ENCODE measurements at regions not wholly inside any gene's neighbourhood (a gene's known extent, or its start where the extent isn't known, plus 50 kb on each side); places are given as distances from the start of the nearest gene placed in this dataset.
A peak's percentile ranks its signal among the peaks of the same experiment; 100 is the strongest.
"Not testable (repeated sequence)": the region's sequence is repeated elsewhere in the genome, so short reads cannot be mapped to it uniquely, and the experiment has no call there.

GRCh38 chr7:46934198-46934825 is 647.6 kb downstream of the TNS3 start:
- no peak for DNase-seq (ENCODE audit: low spot score)

GRCh38 chr7:46933596-46933995 is 648.3 kb downstream of the TNS3 start:
- no peak for DNase-seq (ENCODE audit: low spot score)

GRCh38 chr7:46932676-46933424 is 649.1 kb downstream of the TNS3 start:
- peak; percentile 42 for DNase-seq (ENCODE audit: low spot score)

GRCh38 chr7:46932306-46932675 is 649.6 kb downstream of the TNS3 start:
- no peak for DNase-seq (ENCODE audit: low spot score)

GRCh38 chr7:46930366-46930765 is 651.5 kb downstream of the TNS3 start:
- no peak for DNase-seq (ENCODE audit: low spot score)

- DNase-seq (ENCODE audit: low spot score): no peak
These were observed 652.6 kb downstream of the TNS3 start for GRCh38 chr7:46929359-46929758.

GRCh38 chr7:46928719-46929118 is 653.2 kb downstream of the TNS3 start:
- DNase-seq (ENCODE audit: low spot score): no peak

- DNase-seq (ENCODE audit: low spot score): no peak
These were observed 654.6 kb downstream of the TNS3 start for GRCh38 chr7:46927131-46927810.

GRCh38 chr7:46916581-46916980 is 665.3 kb downstream of the TNS3 start:
- no peak for DNase-seq (ENCODE audit: low spot score)

GRCh38 chr7:46912692-46913091 is 669.2 kb downstream of the TNS3 start:
- no peak for DNase-seq (ENCODE audit: low spot score)

- no peak for DNase-seq (ENCODE audit: low spot score)
These were observed 672.3 kb downstream of the TNS3 start for GRCh38 chr7:46909601-46910051.

- DNase-seq (ENCODE audit: low spot score): no peak
These were observed 673.1 kb downstream of the TNS3 start for GRCh38 chr7:46908770-46909169.

GRCh38 chr7:46904523-46904922 is 677.4 kb downstream of the TNS3 start:
- not testable (repeated sequence) for DNase-seq (ENCODE audit: low spot score)

- DNase-seq (ENCODE audit: low spot score): no peak
These were observed 679.4 kb downstream of the TNS3 start for GRCh38 chr7:46902463-46902862.

GRCh38 chr7:46900312-46901263 is 681.3 kb downstream of the TNS3 start:
- DNase-seq (ENCODE audit: low spot score): no peak

- no peak for DNase-seq (ENCODE audit: low spot score)
These were observed 684.5 kb downstream of the TNS3 start for GRCh38 chr7:46897381-46897780.

GRCh38 chr7:46886669-46887374 is 695.1 kb downstream of the TNS3 start:
- DNase-seq (ENCODE audit: low spot score): no peak

- DNase-seq (ENCODE audit: low spot score): no peak
These were observed 696.7 kb downstream of the TNS3 start for GRCh38 chr7:46885167-46885566.

GRCh38 chr7:46881507-46882127 is 700.3 kb downstream of the TNS3 start:
- no peak for DNase-seq (ENCODE audit: low spot score)

GRCh38 chr7:46880508-46881196 is 701.3 kb downstream of the TNS3 start:
- DNase-seq (ENCODE audit: low spot score): no peak

Data from mucosa of gallbladder (tissue), 1 donor.